ENCODE measurements at regions not wholly inside any gene's neighbourhood (a gene's known extent, or its start where the extent isn't known, plus 50 kb on each side); places are given as distances from the start of the nearest gene placed in this dataset.

DNA sequence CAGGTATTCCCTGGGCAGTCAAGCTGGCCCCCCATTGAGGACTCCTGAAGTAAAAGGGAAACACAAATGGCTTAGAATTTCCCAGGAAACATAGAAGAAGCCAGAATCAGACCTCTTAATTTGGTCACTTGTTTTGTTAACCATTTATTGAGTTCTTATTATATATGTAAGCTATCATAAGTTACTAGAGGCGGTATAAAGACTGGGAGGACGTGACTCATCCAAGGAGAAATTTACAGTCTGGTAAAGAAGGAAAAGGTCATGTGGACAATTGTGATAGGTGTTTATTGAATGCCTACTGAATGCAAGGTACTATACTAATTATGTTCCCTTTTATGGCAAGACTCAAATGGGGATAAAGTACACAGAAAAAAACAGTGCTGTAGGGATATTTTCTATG, 146.7 kb downstream of the DYRK2 start:
- intact Hi-C loops (cut with micrococcal nuclease) = no loop called here

DNA sequence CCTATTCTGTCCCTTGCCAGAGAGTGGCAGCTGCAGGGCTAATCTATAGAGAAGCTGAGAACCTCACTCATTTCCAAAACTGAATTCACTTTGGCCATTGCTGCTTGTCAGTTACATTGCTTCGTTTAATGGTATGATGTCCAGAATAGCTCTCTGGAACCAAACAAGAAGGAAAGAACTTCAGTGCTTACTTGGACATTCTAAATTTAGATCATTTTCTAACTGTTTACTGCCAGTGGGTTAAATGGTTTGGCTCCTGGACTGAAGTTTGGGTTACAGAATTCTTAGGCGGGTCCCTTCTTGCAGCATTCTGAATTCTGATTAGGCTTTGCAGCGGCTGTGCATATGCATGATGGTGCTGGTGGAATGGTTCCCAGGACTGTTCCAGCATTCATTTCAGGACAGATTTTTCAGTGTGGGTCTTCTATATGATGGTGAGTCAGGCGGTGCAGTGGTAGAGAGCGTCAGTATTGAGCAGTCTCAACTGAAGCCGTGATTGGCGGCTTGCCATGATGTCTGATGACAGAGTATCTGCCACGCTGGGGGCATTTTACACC, 148.7 kb downstream of the DYRK2 start:
- intact Hi-C loops (cut with micrococcal nuclease) = no loop called here

DNA sequence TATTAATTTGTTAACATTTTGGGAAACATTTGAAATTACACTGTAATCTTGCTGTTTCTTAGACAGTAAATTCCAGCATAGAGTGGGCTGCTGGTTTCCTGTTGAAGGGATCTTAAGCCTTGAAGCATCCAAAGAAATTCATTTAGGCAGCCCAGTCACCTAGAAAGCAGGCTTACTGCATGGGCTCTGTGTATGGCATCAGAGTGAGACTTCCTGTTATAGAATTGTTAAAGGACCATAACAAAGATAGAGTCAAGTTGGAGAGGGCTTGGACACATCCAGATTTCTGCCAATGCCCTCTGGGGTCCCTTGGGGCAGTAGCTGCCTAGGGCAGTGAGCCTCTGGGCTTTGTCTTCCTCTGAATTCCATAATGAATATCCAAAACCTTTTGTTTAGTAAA, 149.2 kb downstream of the DYRK2 start:
- intact Hi-C loops (cut with micrococcal nuclease) = no loop called here

DNA sequence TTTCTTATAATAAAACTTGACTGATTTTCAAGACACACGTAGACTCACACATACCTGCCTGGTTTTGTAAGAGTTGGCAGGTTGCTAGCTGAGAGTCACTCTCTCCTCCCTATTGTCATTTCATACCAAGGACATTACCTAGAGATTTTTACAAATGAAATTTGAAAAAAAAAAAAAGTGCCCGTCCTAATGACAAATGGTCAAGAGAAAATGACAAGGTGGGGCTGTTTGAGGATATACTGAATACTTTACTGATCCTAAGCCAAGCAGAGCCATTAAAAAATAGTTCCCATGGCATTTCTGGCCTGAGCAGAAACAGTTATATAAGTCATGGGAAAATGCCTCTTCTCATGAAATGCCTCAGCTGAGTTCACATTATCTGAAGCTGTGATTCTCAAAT, 150.2 kb downstream of the DYRK2 start:
- intact Hi-C loops (cut with micrococcal nuclease) = no loop called here

DNA sequence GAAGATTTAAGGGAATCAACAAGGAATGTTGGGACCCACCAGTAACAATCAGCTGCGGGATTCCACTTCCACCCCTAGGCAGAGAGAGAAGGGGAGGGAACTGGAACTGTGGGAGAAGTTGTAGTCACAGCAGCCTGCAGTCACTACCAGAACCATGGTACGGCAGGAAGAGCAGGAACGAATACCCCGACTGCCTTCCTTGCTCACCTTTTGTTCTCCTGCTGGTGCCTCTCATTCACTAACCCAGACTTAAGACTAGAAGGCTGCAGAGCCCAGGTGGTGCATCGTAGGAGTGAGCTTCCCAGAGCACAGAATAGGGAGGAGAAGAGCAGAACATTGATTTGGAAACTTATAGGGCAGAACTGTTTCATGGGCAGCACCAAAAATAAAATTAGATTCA, 154.2 kb downstream of the DYRK2 start:
- intact Hi-C loops (cut with micrococcal nuclease) = no loop called here

DNA sequence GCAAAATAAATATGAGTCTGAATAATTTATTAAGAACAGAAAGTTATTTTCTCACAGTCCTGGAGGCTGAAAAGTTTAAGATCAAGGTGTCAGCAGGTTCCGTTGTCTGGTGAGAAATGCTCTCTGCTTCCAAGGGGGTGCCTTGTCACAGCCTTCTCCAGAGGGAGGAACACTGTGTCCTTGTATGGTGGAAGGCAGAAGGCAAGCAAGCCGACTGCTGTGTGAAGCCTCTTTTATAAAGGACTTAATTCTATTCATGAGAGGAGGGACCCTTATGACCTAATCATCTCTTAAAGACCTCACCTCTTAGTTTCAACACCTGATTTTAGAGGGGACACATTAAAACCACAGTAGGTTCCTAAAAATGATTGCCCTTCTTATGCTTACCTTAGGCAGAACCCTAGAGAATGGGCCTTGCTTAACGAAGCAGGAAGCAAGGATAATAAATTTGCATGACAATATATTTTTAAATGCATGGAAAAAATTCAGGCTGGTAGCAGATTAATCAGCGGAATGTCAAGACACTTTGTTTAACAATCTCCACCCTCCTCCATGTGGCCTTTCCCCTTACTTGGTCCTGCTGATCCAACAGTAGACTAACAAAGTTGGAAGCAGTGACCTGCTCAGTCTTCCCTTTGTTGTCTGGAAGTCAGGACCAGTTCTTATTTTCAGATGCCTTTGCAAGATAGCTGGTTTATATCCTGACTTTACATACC, 154.9 kb downstream of the DYRK2 start:
- intact Hi-C loops (cut with micrococcal nuclease) = no loop called here

DNA sequence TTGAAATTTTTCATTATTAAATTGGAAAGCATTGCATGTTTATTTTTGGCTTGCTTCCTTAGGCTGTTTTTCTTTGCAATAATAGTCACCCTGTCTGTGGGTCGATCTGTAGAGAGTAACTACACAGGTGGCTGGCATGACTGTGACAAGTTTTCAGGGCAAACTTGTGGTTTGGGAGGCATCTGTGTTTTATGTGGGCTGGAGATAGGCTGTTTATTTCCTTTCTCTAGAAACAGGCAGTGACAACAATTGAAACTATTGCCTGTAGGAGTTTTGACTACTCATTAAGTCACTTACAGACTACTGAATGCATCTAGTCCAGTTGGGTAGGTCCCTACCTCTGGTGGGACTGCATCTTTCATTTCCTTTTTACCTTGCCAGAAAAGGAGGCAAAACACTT, 155.6 kb downstream of the DYRK2 start:
- intact Hi-C loops (cut with micrococcal nuclease) = loop anchor here (1.0 kb wide), 1 partner anchor 107 kb away; no protein-coding TSS in a partner anchor

DNA sequence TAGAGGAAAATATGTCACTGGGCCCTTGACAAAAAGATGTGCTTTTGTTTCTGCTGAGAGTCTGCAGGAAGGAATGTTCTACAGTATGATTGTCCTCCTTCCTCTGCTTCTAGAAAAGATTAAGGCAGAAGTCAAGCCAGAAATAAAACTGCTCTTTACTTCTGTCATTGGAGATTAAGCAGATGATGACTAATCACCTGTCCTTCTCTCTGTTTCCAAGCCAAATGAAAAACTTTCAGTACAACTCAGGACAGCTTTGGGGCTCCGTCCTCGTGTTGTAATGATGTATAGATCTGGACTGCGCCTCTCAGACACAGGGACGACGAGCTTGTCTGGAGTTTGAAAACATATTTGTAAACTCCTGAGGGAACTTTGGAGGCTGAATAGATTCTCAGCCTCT, 159.3 kb downstream of the DYRK2 start:
- intact Hi-C loops (cut with micrococcal nuclease) = loop anchor here (5.0 kb wide), 1 partner anchor 156 kb away; no protein-coding TSS in a partner anchor

DNA sequence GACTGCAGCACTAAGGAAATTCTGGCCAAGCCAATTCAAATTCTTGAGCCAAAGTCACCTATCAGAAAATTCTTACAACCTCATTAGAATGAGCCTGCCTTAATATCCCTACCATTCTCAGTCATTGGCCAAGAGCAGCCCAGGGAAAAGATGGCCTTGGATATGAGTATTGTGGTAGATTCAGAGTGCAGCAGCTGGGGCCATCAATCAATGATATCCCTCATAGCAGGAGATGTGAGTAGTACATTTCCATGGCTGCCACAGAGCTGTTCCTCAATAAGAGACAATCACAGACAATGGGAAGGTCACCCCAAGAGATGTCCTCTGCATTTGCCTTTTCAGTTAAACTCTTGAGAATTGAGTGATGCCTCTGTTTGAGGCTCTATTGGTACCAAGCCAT, 161.6 kb downstream of the DYRK2 start:
- intact Hi-C loops (cut with micrococcal nuclease) = no loop called here

DNA sequence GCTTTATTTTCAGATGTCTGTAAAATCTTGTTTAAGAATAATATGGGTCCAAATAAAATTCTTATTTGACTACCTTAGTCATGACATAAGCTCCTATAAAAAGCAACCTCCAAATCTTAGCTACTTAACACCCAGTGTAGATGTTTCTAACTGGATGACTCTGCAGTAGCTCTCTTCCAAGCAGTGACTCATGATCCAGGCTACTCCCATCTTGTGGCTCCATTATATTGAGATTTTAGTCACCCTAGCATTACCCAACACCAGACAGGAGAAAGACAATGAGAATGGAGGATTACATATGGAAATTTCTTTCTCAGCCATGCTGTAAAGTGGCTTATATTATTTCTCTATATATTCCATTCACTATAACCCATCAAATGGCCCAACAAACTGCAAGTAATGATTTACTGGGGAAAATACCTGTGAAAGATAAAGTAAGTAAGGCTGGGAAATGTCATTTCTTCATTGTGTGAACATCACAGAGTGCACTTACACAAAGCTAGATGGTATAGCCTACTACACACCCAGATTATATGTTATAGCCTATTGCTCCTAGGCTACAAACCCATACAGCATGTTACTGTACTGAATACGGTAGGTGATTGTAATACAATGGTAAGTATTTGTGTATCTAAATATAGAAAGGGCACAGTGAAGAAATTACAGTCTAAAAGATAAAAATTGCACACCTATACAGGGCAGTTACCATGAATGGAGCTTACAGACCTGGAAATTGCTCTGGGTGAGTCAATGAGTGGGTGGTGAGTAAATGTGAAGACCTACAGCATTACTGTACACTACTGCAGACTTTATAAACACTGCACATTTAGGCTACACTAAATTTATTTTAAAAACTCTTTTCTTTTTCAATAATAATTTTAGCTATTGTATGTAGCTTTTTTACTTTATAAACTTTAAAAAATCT, 163.2 kb downstream of the DYRK2 start:
- intact Hi-C loops (cut with micrococcal nuclease) = no loop called here

DNA sequence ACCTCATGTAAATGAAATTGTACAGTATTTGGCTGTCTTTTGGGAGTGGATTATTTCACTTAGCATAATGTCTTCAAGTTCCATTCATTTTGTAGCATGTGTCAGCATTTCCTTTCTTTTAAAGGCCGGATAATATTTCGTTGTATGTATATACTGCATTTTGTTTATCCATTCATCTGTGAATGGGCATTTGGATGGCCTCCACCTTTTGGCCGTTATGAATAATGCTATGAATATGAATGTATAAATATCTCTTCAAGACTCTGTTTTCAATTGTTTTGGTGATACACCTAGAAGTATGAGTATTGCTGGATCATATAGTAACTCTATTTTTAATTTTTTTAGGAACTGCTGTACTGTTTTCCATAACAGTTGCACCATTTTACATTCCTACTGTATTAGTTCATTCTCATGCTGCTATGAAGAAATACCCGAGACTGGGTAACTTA, 164.9 kb downstream of the DYRK2 start:
- intact Hi-C loops (cut with micrococcal nuclease) = no loop called here

DNA sequence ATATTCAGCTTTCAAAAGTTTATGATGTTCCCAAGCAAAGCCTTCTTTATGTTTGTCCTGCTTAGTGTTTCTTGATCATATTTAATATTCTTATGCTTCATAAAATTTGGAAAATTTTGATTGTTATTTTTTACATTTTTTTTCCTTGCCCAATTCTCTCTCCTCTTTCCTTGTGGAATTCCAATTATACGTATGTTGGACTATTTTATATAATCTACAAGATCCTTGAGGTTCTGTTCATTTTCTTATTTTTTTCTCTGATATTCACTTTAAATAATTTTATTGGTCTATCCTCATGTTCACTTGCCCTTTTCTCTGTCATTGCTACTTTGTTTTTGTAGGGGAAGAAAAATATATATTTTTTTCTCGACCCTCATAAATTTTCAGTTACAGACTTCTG, 167.7 kb downstream of the DYRK2 start:
- intact Hi-C loops (cut with micrococcal nuclease) = no loop called here

DNA sequence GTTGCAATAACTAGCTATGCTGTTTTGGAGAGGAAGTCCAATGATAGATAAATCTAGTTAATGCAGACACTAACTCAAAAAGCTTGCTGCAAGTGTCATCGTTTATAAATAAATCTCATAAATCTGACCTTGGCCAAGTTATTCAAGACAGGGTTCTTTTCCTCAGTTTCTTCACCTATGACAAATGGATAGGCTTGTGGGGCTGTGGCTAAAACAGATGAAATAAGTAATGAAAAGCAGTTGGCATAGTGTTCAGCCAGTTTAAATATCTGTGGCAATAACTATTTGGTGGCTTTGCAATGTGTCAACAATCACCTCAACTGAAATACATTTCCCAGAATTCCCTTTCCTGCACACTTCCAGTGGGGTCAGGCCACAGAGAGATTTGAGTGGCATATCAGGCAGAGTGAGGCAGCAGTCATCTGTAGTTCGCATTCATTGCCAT, 169.9 kb downstream of the DYRK2 start:
- intact Hi-C loops (cut with micrococcal nuclease) = no loop called here

DNA sequence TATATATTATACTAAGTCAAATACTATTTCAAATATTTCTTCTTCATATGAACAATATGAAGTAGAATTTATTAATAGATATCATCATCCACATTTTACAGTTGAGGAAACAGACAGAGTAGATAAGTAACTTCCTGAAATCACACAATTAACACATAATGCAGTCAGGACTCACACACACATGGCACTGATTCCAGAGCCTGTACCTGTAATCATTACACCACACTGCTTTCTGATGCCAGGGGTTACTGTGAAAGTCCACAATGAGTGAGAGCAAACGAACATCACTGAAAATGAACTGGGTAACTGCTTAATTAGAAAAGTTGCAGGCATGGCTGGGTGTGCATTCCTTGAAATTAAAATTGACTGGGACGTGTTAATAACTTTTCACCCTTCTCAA, 169.3 kb upstream of the IFNG-AS1 start:
- intact Hi-C loops (cut with micrococcal nuclease) = no loop called here

DNA sequence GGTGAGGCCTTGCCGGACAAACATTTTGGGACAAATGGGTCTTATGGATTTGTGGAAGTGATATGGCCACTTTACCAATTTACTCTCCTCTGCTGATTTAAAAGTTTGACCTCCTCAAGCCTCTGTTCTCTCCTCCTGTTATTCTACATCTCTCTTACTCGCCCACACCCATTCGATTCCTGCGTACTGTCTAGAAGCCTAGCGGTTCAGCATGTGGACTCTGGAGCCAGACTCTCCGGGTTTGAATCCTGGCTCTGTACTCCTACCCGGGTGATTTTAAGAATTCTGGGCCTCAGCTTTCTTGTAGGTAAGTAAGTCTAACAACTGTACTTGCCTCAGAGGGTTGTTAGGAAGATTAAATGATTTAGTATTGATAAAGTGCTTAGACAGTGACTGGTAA, 168.6 kb upstream of the IFNG-AS1 start:
- intact Hi-C loops (cut with micrococcal nuclease) = no loop called here

DNA sequence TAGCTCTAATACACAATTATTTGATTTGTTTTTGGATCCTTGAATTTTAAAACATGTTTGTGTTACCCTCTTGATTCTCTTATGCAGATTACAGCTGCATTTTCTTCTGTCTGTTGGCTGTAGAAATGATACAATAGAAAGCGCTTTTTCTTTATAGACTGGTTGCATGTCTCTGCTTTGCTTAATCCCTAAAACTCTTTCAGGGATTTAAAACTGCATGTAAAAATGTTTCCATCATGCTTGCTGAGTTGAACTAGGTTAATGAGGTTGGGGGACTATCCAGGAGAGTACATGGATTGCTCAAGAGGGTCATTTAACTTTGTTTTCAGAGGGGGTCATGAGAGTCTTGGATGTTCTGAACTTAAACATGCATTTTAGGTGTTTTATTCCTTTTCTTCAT, 166.4 kb upstream of the IFNG-AS1 start:
- intact Hi-C loops (cut with micrococcal nuclease) = no loop called here

DNA sequence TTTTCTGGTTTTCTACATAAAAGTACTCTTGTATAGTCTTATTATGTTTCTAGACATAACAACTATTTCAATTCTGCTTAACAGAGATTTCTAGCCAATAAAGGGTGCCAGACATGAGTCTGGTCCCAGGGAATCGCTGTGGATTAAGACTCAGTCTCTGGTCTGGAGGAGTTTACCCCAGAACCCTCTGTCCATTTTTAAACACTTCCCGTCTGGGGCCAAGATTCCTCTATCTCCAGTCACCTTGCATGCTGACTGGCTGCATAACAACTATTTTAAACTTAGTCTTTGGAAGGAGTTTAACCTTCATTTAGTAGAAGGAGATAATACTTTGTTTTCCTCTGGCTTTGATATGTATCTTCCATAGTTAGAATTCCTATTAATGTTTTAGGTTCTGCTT, 163.1 kb upstream of the IFNG-AS1 start:
- intact Hi-C loops (cut with micrococcal nuclease) = no loop called here

DNA sequence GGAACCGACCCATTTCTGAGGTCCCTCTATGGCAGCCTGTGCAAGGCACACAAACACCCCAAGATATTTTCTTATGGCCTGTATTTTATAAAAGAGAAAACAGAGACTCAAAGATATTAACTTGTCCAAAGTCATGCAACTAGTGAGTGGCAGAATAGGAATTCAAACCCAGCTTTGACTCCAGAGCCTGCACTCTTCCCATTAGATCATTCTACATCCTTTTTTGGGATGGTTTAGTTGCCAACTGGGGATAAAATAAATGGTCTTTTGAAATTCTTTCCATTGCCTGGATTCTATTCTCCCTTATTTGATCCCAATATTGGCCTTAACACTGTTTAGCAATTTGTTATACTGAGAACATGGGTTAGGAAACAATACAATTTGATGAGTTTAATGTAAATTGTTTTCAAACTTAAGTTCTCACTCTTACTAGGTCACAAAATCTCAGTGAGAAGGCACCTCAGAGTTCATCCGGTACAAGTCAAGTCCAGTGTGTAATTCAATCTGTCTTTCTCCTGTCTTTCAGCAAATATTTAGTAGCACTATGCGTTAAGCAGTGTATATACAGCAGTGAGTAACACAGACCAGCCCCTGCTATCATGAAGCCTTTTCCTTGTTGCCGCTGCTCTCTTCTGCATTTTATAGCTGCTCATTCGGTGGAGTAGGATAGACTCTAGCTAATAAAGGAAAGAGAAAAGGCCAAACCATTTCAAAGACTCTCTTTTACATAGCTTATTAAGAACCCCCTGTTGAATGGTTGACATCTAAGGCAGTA, 162.1 kb upstream of the IFNG-AS1 start:
- intact Hi-C loops (cut with micrococcal nuclease) = no loop called here

DNA sequence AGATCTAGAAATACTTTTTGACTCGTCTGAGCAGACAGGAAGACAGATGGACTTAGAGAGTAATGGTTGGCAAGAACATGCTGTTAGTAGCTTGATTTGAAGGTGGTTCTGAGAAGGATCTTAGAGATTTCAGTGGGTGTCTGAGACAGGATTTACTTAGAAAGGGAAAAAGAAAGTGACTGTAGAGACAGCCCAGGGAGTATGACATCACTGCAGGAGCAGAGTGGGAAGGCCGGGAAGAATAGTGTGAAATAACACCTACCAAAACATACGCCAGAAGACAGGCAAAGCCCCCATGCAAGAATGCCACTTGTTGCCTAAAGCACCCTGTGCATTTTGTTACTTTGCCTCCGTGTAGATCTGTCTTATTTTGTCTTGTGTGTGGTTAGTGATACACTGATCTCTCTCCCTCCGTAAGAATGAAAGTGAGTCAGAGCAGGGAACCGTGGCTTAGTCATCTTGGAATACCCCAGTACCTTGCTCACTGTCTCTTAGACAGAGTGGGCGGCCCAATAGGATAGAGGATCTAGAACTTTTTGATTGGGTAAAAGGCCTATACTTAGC, 161.3 kb upstream of the IFNG-AS1 start:
- intact Hi-C loops (cut with micrococcal nuclease) = no loop called here

DNA sequence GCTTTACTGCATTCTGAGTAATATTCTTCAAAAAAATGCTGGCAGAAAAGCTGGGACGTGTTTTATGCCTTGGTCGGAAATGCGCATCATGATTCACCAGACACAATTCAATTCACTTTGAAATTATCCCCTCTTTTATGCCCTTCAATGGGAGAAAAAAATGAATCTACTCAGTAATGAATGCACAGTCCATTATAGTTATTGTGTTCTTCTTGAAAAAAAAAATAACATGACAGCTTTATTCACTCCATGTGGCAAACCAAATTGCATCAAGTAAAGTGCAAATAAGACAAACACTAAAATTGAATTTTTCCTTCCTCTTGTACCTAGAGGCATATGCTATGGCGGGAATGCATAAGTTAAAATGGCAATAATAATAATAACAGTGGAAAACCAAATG, 159.4 kb upstream of the IFNG-AS1 start:
- intact Hi-C loops (cut with micrococcal nuclease) = no loop called here

DNA sequence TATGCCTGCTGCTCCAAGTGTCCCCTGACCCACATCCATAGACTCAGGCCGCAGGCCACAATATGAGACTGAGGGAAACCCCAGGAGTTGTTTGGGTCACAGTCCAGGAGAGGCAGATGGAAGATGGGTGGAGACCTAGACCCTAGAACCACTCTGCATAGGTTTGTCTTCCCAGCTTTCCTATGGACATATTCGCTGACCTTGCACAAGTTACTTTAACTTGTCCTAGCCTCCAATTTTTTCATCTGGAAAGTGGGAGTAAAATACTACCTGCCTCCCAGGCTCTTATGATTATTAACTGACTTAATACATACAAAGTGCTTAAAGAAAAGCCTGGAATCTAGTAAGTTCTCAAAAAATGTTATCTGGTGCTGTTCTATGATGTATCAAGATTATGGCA, 157.1 kb upstream of the IFNG-AS1 start:
- intact Hi-C loops (cut with micrococcal nuclease) = no loop called here

Data from T-helper 1 cell treated with Interleukin-12 subunit alpha and Interleukin-12 subunit beta and Interleukin-4 antibody, amounts not matched to agents 30 ng/mL and 1 ng/mL, for 36 hours (primary cell).